CD8-positive, alpha-beta memory T cell (primary cell): ENCODE measurements at regions not wholly inside any gene's neighbourhood (a gene's known extent, or its start where the extent isn't known, plus 50 kb on each side); places are given as distances from the start of the nearest gene placed in this dataset.
"Not testable (repeated sequence)": the region's sequence is repeated elsewhere in the genome, so short reads cannot be mapped to it uniquely, and the experiment has no call there.

Source experiments
- CTCF ChIA-PET: fragments of 350-600 bp; sonication (Branson Sonifier 250); formaldehyde crosslinking; loops from one replicate; lab custom pipeline; 2021; ENCODE audit warnings: antibody characterized with exemption; lab: Charles Lee
- POLR2A ChIA-PET: fragments of 350-600 bp; sonication (Branson Sonifier 250); formaldehyde crosslinking; loops from one replicate; lab custom pipeline; 2021; ENCODE audit warnings: antibody characterized with exemption; lab: Charles Lee
- DNase-seq, 5 donors: peaks; one replicate each; pipeline versions ENCODE4 v3.0.0 to v3.0.0-alpha.2; 2020 to 2022; ENCODE audit warnings: mixed read lengths in 1 of 5
- H3K27ac ChIP-seq: one replicate; pipeline ENCODE4 v1.7.0; 2013; ENCODE audit warnings: low read depth, mild to moderate bottlenecking, low read length, moderate library complexity
- H3K27me3 ChIP-seq: 2 replicates; pipeline ENCODE4 v1.7.0; 2013; ENCODE audit warnings: low read length, mild to moderate bottlenecking; ENCODE audit not compliant: insufficient read depth, poor library complexity, severe bottlenecking
- H3K36me3 ChIP-seq: 2 replicates; pipeline ENCODE4 v1.7.0; 2013; ENCODE audit warnings: mild to moderate bottlenecking, low read length, moderate library complexity; ENCODE audit not compliant: insufficient read depth
- H3K4me1 ChIP-seq: 2 replicates; pipeline ENCODE4 v1.7.0; 2013; ENCODE audit warnings: mild to moderate bottlenecking, low read length, moderate library complexity; ENCODE audit not compliant: insufficient read depth
- H3K4me3 ChIP-seq: 2 replicates; pipeline ENCODE4 v1.7.0; 2013; ENCODE audit warnings: mild to moderate bottlenecking, low read length
- H3K9me3 ChIP-seq: 2 replicates; pipeline ENCODE4 v1.7.0; 2013; ENCODE audit warnings: mild to moderate bottlenecking, low read length
- H3K27ac Mint-ChIP-seq, 8 donors: one replicate each; pipeline ENCODE4 v1.8.0; 2020 to 2021; ENCODE audit warnings: mixed read lengths in 8 of 8, mild to moderate bottlenecking in 6 of 8, inconsistent platforms in 3 of 8, moderate library complexity in 3 of 8
- H3K27me3 Mint-ChIP-seq, 2 donors: one replicate each; pipeline ENCODE4 v1.8.0; 2020 to 2021; ENCODE audit warnings: mixed read lengths in 2 of 2, mild to moderate bottlenecking in 1 of 2, moderate library complexity in 1 of 2
- H3K36me3 Mint-ChIP-seq, 3 donors: one replicate each; pipeline ENCODE4 v1.8.0; 2020 to 2021; ENCODE audit warnings: mixed read lengths in 3 of 3, inconsistent platforms in 1 of 3, mild to moderate bottlenecking in 1 of 3
- H3K4me1 Mint-ChIP-seq, 3 donors: one replicate each; pipeline ENCODE4 v1.8.0; 2020 to 2021; ENCODE audit warnings: mixed read lengths in 3 of 3, inconsistent platforms in 1 of 3, mild to moderate bottlenecking in 1 of 3
- H3K4me3 Mint-ChIP-seq, 7 donors: one replicate each; pipeline ENCODE4 v1.8.0; 2020 to 2021; ENCODE audit warnings: mixed read lengths in 7 of 7, mild to moderate bottlenecking in 6 of 7, moderate library complexity in 4 of 7, inconsistent platforms in 2 of 7
- H3K9me3 Mint-ChIP-seq, 5 donors: one replicate each; pipeline ENCODE4 v1.8.0; 2020 to 2022; ENCODE audit warnings: mixed read lengths in 5 of 5, mild to moderate bottlenecking in 3 of 5, moderate library complexity in 2 of 5, inconsistent platforms in 1 of 5

DNA sequence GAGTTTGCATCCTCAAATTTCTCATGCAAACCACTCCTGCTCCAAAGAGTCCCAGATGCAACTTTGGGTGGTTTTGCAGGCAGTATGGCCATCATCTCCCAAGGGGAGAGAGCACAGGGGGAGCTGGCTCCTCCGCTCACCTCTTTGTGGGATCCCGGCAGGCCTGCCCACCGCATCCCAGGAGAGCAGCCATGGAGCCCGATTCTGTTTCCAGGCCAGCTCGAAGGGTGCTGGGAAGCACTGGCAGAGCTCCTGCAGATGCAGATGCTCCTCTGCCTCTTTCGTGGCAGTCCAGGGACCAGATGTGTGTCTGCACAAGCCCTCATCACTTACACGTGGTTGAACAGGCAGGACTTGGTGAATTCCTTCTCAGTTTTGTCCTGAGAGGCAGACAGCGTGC lies 239.3 kb upstream of the SGCG start:
- H3K4me3 ChIP-seq, CTCF ChIA-PET, H3K36me3 ChIP-seq, H3K4me1 Mint-ChIP-seq, H3K9me3 ChIP-seq, POLR2A ChIA-PET, H3K4me1 ChIP-seq, H3K27ac ChIP-seq, H3K27me3 ChIP-seq, DNase-seq, H3K27me3 Mint-ChIP-seq, H3K4me3 Mint-ChIP-seq, H3K36me3 Mint-ChIP-seq, H3K27ac Mint-ChIP-seq, H3K9me3 Mint-ChIP-seq: not testable (repeated sequence)

DNA sequence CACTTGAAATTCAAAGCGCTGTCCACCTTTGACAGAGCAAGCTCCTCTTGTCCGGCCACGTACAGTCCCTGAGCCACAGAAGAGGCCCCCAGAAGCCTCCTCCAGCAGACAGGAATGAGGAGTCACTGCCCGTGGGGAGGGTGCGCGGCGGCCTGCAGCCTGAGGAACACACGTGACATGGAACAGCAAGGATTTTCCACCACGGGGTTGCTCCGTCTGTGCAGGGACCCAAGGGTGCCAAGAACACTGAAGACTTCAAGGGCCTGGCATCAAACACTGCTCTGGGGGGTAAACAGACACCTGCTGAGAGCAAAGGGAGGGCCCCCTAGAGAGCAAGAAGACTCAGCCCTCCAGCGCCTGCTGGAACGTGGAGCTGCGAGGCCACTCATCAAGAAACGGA lies 237.9 kb upstream of the SGCG start:
- DNase-seq, CTCF ChIA-PET, H3K27ac ChIP-seq, H3K9me3 Mint-ChIP-seq, H3K9me3 ChIP-seq, H3K4me1 ChIP-seq, H3K4me3 Mint-ChIP-seq, H3K36me3 Mint-ChIP-seq, H3K27me3 Mint-ChIP-seq, H3K27ac Mint-ChIP-seq, H3K4me1 Mint-ChIP-seq, H3K4me3 ChIP-seq, POLR2A ChIA-PET, H3K36me3 ChIP-seq, H3K27me3 ChIP-seq: not testable (repeated sequence)

DNA sequence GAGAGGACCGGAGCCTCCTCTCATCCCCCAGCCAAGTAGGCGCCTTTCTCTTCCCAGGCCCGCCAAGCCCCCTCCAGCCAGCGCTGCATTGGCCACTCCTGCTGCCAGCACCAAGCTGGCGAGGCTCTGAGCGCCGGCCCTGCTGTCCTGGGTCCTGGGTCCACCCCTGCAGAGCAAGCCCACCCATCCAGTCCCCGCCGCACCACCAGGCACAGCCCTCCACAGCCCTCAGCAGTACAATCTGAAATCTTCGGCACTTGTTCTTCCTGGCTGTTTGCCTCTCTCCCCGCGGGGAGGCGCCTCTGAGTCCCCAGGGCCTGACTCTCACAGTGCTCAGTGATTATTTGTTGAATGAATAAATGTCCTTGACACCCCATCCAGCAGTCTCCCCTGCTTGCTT lies 236.4 kb upstream of the SGCG start:
- H3K27me3 ChIP-seq, result no peaks in the 10 kb centered on the region
- Mint-ChIP-seq H3K4me3 (no peak overlapping the region), H3K36me3 (no peaks in the 10 kb centered on the region), H3K27me3 (peaks cover 2 to 5% of the 10 kb centered on the region in 2 donors), H3K4me1 (no peaks in the 10 kb centered on the region), H3K9me3 (peaks cover 0 to 4% (median 2%) of the 10 kb centered on the region in 5 donors), H3K27ac (no peak overlapping the region)
- no peaks in the 10 kb centered on the region for H3K9me3 ChIP-seq
- no peak overlapping the region for H3K4me3 ChIP-seq
- no peak overlapping the region for H3K27ac ChIP-seq
- H3K4me1 ChIP-seq, result no peaks in the 10 kb centered on the region
- ChIA-PET CTCF (no interaction called here), POLR2A (no interaction called here)
- no peaks in the 10 kb centered on the region for H3K36me3 ChIP-seq
- DNase-seq, result no peak

DNA sequence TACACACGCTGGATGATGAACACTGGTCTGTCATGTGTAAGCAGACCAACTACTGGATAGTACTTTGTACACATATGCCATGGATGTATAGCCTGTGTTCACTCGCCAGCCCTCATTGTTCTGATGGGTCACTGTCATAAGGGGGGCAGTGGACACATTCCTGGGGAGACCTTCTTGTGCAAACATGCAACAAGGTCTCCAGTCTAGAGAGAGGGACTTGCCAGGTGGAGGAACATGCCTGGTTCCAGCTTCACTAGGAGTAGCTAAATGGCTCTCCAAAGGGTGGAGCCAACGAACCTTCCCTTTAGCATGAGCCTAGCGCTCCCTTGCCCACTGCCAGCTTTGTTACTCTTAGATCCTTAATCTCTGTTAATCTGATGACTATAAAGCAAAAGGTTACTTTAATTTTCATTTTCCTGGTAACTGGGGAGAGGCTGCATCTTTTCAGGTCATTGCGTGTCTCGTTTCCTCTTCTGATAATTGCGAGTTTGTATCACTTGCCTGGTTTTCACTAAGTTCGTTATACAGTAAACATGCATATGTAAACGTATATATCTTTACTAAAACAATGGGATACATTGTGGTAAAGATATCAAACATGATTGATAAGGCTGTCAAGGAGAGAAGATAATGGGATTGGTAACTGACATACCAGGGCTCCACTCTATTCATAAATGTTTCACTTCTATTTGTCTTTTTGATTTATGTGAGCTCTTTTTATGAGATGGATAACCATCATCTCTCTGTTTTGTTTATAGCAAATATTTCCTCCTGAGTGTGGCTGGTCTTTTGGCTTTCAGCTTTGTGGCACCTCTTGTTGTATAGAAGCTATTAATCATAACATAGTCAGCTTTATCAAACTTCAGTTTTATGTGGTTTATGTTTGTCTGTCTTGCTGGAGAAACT lies 235.2 kb upstream of the SGCG start:
- no peaks in the 10 kb centered on the region for H3K27me3 ChIP-seq
- POLR2A ChIA-PET, result no interaction called here
- H3K9me3 ChIP-seq, result no peaks in the 10 kb centered on the region
- Mint-ChIP-seq H3K27me3 (peaks cover 4 to 5% of the 10 kb centered on the region in 2 donors), H3K27ac (no peak overlapping the region), H3K4me1 (no peaks in the 10 kb centered on the region), H3K4me3 (no peak overlapping the region), H3K9me3 (peaks cover 2 to 6% (median 4%) of the 10 kb centered on the region in 5 donors), H3K36me3 (no peaks in the 10 kb centered on the region)
- no peak overlapping the region for H3K27ac ChIP-seq
- no peak overlapping the region for H3K4me3 ChIP-seq
- CTCF ChIA-PET, result no interaction called here
- H3K36me3 ChIP-seq, result no peaks in the 10 kb centered on the region
- DNase-seq, result no peak
- no peaks in the 10 kb centered on the region for H3K4me1 ChIP-seq

DNA sequence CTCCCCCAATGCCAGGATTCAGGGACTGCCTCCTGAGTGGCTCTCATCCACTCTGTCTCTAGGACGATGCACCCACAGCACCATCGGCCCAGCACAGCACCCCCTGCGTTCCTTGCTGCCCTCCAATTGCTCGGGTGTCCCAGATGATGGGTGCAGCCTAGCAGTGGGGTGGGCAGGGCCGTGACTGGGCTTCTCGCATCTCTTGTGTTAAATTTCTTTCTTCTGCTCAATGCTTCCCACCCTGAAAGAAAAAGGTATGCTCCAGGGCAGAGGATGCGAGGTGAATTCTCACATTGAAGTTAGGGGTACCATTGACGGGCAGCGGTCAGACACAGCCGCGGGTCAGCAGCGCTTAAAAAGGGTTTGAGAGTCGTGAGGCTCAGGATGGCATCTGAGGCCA lies 232.4 kb upstream of the SGCG start:
- no peak overlapping the region for H3K27ac ChIP-seq
- H3K36me3 Mint-ChIP-seq, result no peaks in the 10 kb centered on the region
- H3K9me3 Mint-ChIP-seq, result peaks cover 2 to 14% (median 8%) of the 10 kb centered on the region in 5 donors
- H3K4me3 Mint-ChIP-seq, result no peak overlapping the region
- H3K9me3 ChIP-seq, result no peaks in the 10 kb centered on the region
- ChIA-PET POLR2A (no interaction called here), CTCF (no interaction called here)
- no peaks in the 10 kb centered on the region for H3K36me3 ChIP-seq
- no peak overlapping the region for H3K27ac Mint-ChIP-seq
- no peak for DNase-seq
- H3K4me1 Mint-ChIP-seq, result no peaks in the 10 kb centered on the region
- H3K4me1 ChIP-seq, result no peaks in the 10 kb centered on the region
- H3K27me3 Mint-ChIP-seq, result peaks cover 4 to 5% of the 10 kb centered on the region in 2 donors
- no peaks in the 10 kb centered on the region for H3K27me3 ChIP-seq
- H3K4me3 ChIP-seq, result no peak overlapping the region

DNA sequence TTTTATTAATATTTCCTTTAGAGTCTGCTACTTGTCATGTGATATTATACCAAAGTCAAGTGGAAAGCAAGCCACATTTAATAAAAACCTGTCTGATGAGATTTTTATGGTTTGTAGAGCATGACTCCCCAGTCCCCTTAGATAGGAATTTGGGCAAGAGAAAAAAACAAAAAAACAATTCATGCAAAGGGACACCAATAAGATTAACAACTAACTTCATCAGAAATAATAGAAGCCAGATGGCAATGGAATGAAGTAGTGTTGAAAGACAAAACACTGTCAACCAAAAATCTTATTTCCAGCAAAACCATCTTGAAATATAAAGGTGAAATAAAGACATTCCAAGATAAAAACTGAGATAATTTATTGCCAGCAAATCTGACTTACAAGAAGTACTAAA lies 228.8 kb upstream of the SGCG start:
- H3K4me1 ChIP-seq, H3K27ac Mint-ChIP-seq, DNase-seq, CTCF ChIA-PET, H3K4me3 ChIP-seq, H3K4me1 Mint-ChIP-seq, H3K9me3 ChIP-seq, H3K27me3 ChIP-seq, H3K27ac ChIP-seq, H3K36me3 ChIP-seq, POLR2A ChIA-PET, H3K36me3 Mint-ChIP-seq, H3K27me3 Mint-ChIP-seq, H3K4me3 Mint-ChIP-seq: not testable (repeated sequence)
- H3K9me3 Mint-ChIP-seq, result peaks cover 0 to 14% (median 8%) of the 10 kb centered on the region in 5 donors

DNA sequence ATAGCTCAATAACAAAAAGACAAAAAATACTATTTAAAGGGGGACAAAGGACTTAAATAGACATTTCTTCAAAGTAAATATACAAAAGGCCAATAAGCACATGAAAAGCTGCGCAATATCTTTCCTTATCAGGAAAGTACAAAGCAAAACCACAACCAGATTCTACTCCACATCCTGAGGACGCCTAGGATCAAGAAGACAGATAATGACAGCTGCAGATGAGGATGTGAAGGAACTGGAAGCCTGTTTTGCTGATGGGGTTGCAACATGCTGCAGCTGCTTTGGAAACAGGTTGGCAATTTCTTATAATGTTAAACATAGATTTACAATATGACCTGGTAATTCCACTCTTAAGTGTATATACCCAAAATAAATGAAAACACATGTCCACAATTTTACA lies 225.6 kb upstream of the SGCG start:
- POLR2A ChIA-PET, DNase-seq, CTCF ChIA-PET, H3K9me3 ChIP-seq, H3K4me1 ChIP-seq, H3K4me1 Mint-ChIP-seq, H3K4me3 Mint-ChIP-seq, H3K36me3 Mint-ChIP-seq, H3K4me3 ChIP-seq, H3K36me3 ChIP-seq, H3K27ac ChIP-seq, H3K27me3 ChIP-seq, H3K27me3 Mint-ChIP-seq, H3K27ac Mint-ChIP-seq: not testable (repeated sequence)
- H3K9me3 Mint-ChIP-seq, result peaks cover 0 to 12% (median 8%) of the 10 kb centered on the region in 5 donors

DNA sequence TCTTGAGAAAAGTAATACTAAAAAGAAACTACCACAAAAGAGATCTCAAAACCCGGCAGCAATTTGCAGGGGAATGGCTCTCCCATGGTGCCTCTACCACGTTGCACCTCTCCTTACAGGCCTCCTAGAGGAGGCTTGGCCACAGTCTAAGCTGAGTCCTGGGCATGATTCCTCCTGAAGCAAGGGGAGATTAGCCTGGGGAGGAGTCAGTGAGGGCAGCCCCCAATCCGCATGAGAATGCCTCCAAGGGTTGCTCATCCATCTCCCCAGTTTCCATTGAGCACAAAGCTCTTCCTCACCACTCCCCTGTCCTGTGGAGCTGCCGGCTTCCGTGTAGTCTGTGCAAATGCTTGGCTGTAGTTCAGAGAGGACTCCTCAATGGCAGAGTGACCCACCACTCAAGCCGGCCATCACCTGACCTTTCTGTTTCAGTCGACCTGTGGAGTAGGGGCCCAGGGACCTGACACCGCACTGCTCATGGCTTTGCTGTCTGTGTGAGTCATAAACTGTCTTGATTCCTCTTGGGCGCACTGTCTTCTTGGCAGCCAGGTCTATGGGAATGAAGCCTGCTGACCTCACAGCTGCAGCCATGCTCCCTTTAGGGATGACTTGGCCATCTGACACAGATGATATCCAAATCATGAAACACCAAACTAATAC lies 224.2 kb upstream of the SGCG start:
- DNase-seq, H3K27ac Mint-ChIP-seq, H3K36me3 ChIP-seq, H3K9me3 ChIP-seq, H3K4me3 ChIP-seq, H3K4me1 ChIP-seq, POLR2A ChIA-PET, H3K4me3 Mint-ChIP-seq, H3K9me3 Mint-ChIP-seq, H3K27me3 Mint-ChIP-seq, CTCF ChIA-PET, H3K4me1 Mint-ChIP-seq, H3K27me3 ChIP-seq, H3K36me3 Mint-ChIP-seq, H3K27ac ChIP-seq: not testable (repeated sequence)
